ENCODE measurements at regions not wholly inside any gene's neighbourhood (a gene's known extent, or its start where the extent isn't known, plus 50 kb on each side); places are given as distances from the start of the nearest gene placed in this dataset.

DNA sequence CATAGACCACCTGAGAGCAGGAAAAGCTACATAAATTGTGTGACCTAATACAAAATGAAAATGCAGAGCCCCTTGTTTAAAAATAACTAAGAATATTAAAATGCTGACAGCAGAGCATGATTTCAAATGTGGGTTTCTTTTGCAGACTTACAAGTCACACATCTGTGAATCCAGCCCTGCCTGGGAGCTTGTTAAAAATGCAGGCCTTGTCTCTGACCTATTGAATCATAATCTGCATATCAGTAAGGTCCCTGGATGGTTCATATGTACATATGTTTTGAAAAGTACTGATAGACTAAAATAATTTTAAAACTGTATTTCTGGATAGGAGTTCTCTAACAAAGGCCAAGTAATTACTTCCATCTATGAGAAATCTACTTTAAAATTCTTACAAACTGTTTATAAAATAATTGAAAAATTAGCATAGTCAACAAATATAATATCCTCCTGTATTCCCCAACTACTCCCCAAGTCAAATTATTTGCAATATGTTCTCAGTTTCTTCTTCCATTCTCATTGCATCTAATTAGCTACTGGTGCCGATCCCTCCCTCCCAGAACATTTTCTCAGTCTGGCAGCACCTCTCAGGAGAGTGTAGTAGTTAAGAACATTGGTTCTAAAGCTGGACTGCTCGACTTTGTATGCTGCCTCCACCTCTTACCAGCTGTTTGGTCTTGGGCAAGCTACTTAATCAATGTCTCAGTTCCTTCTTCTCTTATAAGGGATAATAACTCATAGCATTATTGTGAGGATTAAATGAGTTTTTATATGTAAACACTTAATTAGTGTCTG is 1040.4 kb upstream of the CDH2 start:
- DNase-seq (ENCODE audit: extremely low read depth, insufficient read length) = no peak
- no peaks in the 10 kb centered on the region for H3K36me3 ChIP-seq (ENCODE audit: control insufficient read depth, insufficient read depth, low read length)
- no peaks in the 10 kb centered on the region for H3K27me3 ChIP-seq (replicated peaks; ENCODE audit: control insufficient read depth, insufficient read depth, low read length)
- H3K4me3 ChIP-seq (replicated peaks; ENCODE audit: low read depth, low read length) = no peak overlapping the region
- TF ChIP-seq, protein P1, sequence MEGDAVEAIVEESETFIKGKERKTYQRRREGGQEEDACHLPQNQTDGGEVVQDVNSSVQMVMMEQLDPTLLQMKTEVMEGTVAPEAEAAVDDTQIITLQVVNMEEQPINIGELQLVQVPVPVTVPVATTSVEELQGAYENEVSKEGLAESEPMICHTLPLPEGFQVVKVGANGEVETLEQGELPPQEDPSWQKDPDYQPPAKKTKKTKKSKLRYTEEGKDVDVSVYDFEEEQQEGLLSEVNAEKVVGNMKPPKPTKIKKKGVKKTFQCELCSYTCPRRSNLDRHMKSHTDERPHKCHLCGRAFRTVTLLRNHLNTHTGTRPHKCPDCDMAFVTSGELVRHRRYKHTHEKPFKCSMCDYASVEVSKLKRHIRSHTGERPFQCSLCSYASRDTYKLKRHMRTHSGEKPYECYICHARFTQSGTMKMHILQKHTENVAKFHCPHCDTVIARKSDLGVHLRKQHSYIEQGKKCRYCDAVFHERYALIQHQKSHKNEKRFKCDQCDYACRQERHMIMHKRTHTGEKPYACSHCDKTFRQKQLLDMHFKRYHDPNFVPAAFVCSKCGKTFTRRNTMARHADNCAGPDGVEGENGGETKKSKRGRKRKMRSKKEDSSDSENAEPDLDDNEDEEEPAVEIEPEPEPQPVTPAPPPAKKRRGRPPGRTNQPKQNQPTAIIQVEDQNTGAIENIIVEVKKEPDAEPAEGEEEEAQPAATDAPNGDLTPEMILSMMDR (IDR thresholded peaks at IDR 0.05; ENCODE audit: insufficient read depth, low read length, poor library complexity, severe bottlenecking) = no peak

DNA sequence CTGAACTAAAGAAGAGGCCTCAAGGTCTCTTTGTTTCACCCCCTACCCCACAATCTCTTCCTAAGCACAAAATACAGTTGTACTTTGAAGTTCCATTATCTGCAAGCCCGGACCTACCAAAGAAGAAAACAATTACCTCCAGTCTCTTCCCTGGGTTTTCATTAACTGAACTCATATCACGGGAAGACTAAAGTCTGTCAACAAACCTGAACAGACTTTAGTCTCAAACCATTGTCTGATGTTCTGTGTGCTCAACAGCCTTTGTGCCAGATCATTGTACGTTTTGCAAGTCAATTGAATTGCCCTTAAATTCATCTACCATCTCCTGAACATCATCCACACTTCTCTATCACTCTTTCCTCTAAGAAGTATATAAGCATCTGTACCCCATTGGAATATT is 1021.9 kb upstream of the CDH2 start:
- TF ChIP-seq, protein P1 (IDR thresholded peaks at IDR 0.05; ENCODE audit: insufficient read depth, low read length, poor library complexity, severe bottlenecking) = no peak
- Histone ChIP-seq H3K36me3 (ENCODE audit: control insufficient read depth, insufficient read depth, low read length) (no peaks in the 10 kb centered on the region), H3K27me3 (replicated peaks; ENCODE audit: control insufficient read depth, insufficient read depth, low read length) (no peaks in the 10 kb centered on the region), H3K4me3 (replicated peaks; ENCODE audit: low read depth, low read length) (no peak overlapping the region)
- no peak for DNase-seq (ENCODE audit: extremely low read depth, insufficient read length)

DNA sequence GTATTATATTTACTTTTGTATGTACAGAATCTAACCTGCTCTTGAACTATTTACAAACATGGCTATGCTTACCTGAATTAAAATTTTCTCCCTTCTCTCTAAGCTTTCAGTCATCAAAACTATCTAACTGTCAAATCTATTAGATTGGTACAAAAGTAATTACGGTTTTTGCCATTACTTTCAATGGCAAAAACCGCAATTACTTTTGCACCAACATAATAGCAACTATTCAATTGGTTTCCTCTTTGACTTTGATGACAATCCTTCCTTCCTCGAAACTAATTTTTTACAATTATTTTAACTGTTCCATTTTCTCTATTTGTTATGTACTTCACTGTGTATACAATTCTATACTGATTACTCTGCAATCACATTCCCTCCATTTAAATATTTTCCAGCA is 1019.4 kb upstream of the CDH2 start:
- H3K27me3 ChIP-seq (replicated peaks; ENCODE audit: control insufficient read depth, insufficient read depth, low read length) = no peaks in the 10 kb centered on the region
- DNase-seq (ENCODE audit: extremely low read depth, insufficient read length) = no peak
- TF ChIP-seq, protein P1 (IDR thresholded peaks at IDR 0.05; ENCODE audit: insufficient read depth, low read length, poor library complexity, severe bottlenecking) = no peak
- H3K36me3 ChIP-seq (ENCODE audit: control insufficient read depth, insufficient read depth, low read length) = no peaks in the 10 kb centered on the region
- no peak overlapping the region for H3K4me3 ChIP-seq (replicated peaks; ENCODE audit: low read depth, low read length)

DNA sequence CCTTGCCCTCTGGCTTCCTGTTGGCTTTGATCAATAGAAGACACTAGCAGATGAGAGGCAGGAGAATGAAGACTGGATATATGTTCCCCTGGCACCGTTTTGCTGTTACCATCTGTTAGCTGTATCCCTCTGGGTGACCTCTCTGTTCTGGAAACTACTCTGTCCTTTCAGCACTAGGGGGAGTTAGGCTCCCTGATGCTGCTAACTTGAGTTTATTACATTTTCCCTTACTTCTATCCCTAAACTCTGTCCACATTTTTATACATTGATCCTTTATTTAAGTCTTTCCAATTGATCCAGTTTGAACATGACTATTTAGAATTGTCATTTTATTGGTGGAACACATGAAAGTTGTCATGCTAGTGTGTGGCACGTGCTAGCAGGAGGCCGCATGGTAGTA is 1014.3 kb upstream of the CDH2 start:
- no peak for DNase-seq (ENCODE audit: extremely low read depth, insufficient read length)
- Histone ChIP-seq H3K4me3 (replicated peaks; ENCODE audit: low read depth, low read length) (no peak overlapping the region), H3K36me3 (ENCODE audit: control insufficient read depth, insufficient read depth, low read length) (no peaks in the 10 kb centered on the region), H3K27me3 (replicated peaks; ENCODE audit: control insufficient read depth, insufficient read depth, low read length) (no peaks in the 10 kb centered on the region)
- TF ChIP-seq, protein P1 (IDR thresholded peaks at IDR 0.05; ENCODE audit: insufficient read depth, low read length, poor library complexity, severe bottlenecking) = no peak

DNA sequence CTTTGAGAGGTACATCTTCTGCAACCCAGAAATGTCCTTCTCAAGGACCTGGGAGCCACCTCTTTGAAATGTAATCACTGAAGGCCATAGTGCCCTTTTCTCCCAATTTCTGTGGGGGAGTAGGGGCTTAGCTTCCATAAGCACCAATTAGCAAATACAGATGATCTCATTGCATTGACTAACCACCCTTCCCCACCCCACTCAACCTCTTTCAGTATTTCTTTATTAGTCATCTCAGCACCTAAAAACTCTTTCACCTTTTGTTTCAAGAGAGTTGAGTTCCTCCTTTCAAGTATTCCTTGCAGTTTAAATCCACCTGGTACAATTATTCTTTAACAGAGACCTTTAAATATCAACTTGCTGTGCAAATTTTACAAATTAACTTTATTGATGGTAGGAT is 1011.8 kb upstream of the CDH2 start:
- Histone ChIP-seq H3K36me3 (ENCODE audit: control insufficient read depth, insufficient read depth, low read length) (no peaks in the 10 kb centered on the region), H3K27me3 (replicated peaks; ENCODE audit: control insufficient read depth, insufficient read depth, low read length) (no peaks in the 10 kb centered on the region), H3K4me3 (replicated peaks; ENCODE audit: low read depth, low read length) (no peak overlapping the region)
- DNase-seq (ENCODE audit: extremely low read depth, insufficient read length) = no peak
- TF ChIP-seq, protein P1 (IDR thresholded peaks at IDR 0.05; ENCODE audit: insufficient read depth, low read length, poor library complexity, severe bottlenecking) = no peak
